IgD-negative memory B cell (primary cell): ENCODE measurements at regions not wholly inside any gene's neighbourhood (a gene's known extent, or its start where the extent isn't known, plus 50 kb on each side); places are given as distances from the start of the nearest gene placed in this dataset.

ENCODE experiments used
- H3K27ac Mint-ChIP-seq, 3 donors: one replicate each; pipeline ENCODE4 v1.8.0; 2020 to 2022; ENCODE audit warnings: mild to moderate bottlenecking in 3 of 3, mixed read lengths in 3 of 3, moderate library complexity in 1 of 3
- H3K27me3 Mint-ChIP-seq: one replicate; pipeline ENCODE4 v1.8.0; 2021; ENCODE audit warnings: mixed read lengths
- H3K36me3 Mint-ChIP-seq: one replicate; pipeline ENCODE4 v1.8.0; 2020; ENCODE audit warnings: mild to moderate bottlenecking, mixed read lengths
- H3K4me1 Mint-ChIP-seq, 3 donors: one replicate each; pipeline ENCODE4 v1.8.0; 2020 to 2022; ENCODE audit warnings: mixed read lengths in 3 of 3, mild to moderate bottlenecking in 1 of 3
- H3K4me3 Mint-ChIP-seq, 4 donors: one replicate each; pipeline ENCODE4 v1.8.0; 2020 to 2022; ENCODE audit warnings: mild to moderate bottlenecking in 4 of 4, mixed read lengths in 4 of 4, moderate library complexity in 3 of 4
- H3K9me3 Mint-ChIP-seq, 3 donors: one replicate each; pipeline ENCODE4 v1.8.0; 2020 to 2021; ENCODE audit warnings: mixed read lengths in 3 of 3, mild to moderate bottlenecking in 1 of 3

DNA sequence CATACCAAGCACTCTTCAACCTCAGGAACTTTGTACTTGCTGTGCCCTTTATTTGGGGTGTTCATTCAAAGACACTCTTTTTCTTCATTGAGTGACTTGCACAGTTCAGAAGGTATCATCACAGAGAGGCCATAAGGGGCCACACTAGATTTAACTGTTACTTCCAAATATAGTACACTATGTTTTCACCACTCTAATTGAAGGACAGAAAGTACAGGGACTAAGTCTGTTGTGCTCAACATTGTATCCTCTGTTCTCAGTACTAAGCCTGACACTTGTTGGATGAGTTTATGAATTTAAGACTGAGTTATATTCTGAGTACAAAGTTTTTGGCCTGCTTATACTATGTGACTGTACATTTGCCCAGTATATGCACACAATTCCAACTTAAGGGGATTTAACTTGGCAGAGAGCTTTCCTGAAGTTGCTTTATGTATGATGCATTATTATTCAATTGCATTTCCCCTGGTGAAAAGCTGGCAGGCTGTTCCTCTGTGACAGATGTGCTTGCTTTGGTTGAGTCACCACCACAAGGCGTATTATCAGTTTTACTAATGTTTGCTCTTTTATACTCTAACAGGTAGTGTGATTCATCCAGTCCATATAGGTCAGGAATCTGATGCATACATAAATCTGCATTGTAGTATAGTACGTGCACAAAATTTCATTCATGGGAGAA lies 714.8 kb downstream of the TLR4 start:
- no peaks in the 10 kb centered on the region for H3K9me3 Mint-ChIP-seq
- peaks cover 2% of the 10 kb centered on the region for H3K27me3 Mint-ChIP-seq
- H3K36me3 Mint-ChIP-seq = no peaks in the 10 kb centered on the region
- H3K27ac Mint-ChIP-seq = no peak overlapping the region
- no peak overlapping the region for H3K4me3 Mint-ChIP-seq
- H3K4me1 Mint-ChIP-seq = no peaks in the 10 kb centered on the region

- H3K36me3 Mint-ChIP-seq = no peaks in the 10 kb centered on the region
- no peaks in the 10 kb centered on the region for H3K4me1 Mint-ChIP-seq
- H3K27ac Mint-ChIP-seq = no peak overlapping the region
- H3K27me3 Mint-ChIP-seq = peaks cover 2% of the 10 kb centered on the region
- no peak overlapping the region for H3K4me3 Mint-ChIP-seq
- no peaks in the 10 kb centered on the region for H3K9me3 Mint-ChIP-seq
Measured at GRCh38 chr9:118419676-118420075, 715.5 kb downstream of the TLR4 start.

DNA sequence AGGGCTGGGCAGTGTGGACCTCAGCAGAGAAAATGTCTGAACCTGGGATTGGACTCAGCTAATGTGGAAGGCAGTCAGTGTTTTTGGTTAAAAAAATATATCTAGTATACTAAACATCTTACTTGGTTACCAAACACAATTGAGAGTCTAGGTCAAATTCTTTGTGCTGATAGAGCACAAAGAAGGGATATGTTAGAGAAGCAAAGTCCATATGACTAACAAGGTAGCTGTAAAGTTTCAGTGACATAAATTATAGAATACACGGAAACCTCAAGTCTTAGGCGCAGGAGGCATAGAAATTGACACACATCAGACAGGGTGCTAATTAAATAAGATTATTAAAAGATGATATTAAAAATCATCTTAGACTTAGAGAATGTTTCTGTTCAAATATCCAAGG lies 718.3 kb downstream of the TLR4 start:
- H3K9me3 Mint-ChIP-seq = peaks cover 0 to 1% (median 0%) of the 10 kb centered on the region in 3 donors
- no peaks in the 10 kb centered on the region for H3K4me1 Mint-ChIP-seq
- H3K36me3 Mint-ChIP-seq = no peaks in the 10 kb centered on the region
- H3K27ac Mint-ChIP-seq = no peak overlapping the region
- H3K4me3 Mint-ChIP-seq = no peak overlapping the region
- peaks cover 1% of the 10 kb centered on the region for H3K27me3 Mint-ChIP-seq

DNA sequence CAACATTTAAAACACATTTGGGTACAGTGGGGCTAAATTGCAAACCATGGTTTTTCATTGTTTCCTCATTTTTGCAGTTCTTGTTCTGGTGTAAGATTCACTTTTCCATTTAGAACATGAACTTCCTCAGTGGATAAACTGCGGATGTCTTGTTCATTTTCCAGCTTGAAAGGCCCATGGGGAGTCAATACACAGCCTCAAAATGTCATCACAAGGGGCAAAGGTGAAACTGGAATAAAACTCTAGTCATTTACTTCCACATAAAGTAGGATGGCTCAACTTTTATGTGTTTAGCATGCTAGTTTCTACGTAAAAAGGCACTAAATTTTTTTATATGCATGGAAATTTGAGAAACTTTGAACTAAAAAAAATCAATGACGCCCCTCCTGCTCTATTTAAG lies 718.8 kb downstream of the TLR4 start:
- Mint-ChIP-seq H3K27ac (no peak overlapping the region), H3K4me3 (no peak overlapping the region), H3K4me1 (no peaks in the 10 kb centered on the region), H3K36me3 (no peaks in the 10 kb centered on the region), H3K27me3 (no peaks in the 10 kb centered on the region), H3K9me3 (peaks cover 0 to 2% (median 0%) of the 10 kb centered on the region in 3 donors)

GRCh38 chr9:118423721-118424120 lies 719.5 kb downstream of the TLR4 start:
- no peaks in the 10 kb centered on the region for H3K27me3 Mint-ChIP-seq
- peaks cover 0 to 2% (median 0%) of the 10 kb centered on the region in 3 donors for H3K9me3 Mint-ChIP-seq
- no peaks in the 10 kb centered on the region for H3K4me1 Mint-ChIP-seq
- H3K36me3 Mint-ChIP-seq = no peaks in the 10 kb centered on the region
- no peak overlapping the region for H3K27ac Mint-ChIP-seq
- H3K4me3 Mint-ChIP-seq = no peak overlapping the region

GRCh38 chr9:118426772-118427171 lies 722.6 kb downstream of the TLR4 start:
- Mint-ChIP-seq H3K4me1 (no peaks in the 10 kb centered on the region), H3K9me3 (peaks cover 0 to 2% (median 0%) of the 10 kb centered on the region in 3 donors), H3K27ac (no peak overlapping the region), H3K36me3 (no peaks in the 10 kb centered on the region), H3K27me3 (no peaks in the 10 kb centered on the region), H3K4me3 (no peak overlapping the region)

DNA sequence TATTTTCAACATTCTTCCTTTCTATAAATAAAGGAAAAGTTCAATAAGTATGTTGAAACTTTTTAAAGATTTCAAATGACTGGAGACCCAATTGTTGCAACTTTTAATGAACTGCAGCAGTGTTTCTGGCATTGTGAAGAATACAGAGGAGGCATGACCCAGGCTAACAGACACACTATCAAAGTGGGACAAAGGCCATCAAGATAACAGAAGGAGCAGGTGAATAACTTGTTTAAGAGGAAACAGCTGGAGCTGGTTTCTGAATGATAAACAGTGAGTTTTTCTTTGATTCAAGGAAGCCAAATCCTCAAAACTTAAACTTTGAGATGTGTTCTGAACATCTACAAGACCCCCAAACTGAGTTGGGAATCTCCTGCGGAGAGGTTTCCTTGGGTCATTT lies 734.6 kb downstream of the TLR4 start:
- no peaks in the 10 kb centered on the region for H3K36me3 Mint-ChIP-seq
- no peak overlapping the region for H3K27ac Mint-ChIP-seq
- H3K27me3 Mint-ChIP-seq = no peaks in the 10 kb centered on the region
- no peaks in the 10 kb centered on the region for H3K4me1 Mint-ChIP-seq
- peaks cover 0 to 3% (median 0%) of the 10 kb centered on the region in 3 donors for H3K9me3 Mint-ChIP-seq
- no peak overlapping the region for H3K4me3 Mint-ChIP-seq

- peaks cover 0 to 2% (median 0%) of the 10 kb centered on the region in 3 donors for H3K9me3 Mint-ChIP-seq
- H3K36me3 Mint-ChIP-seq = no peaks in the 10 kb centered on the region
- H3K27me3 Mint-ChIP-seq = no peaks in the 10 kb centered on the region
- H3K4me3 Mint-ChIP-seq = no peak overlapping the region
- H3K4me1 Mint-ChIP-seq = no peaks in the 10 kb centered on the region
- H3K27ac Mint-ChIP-seq = no peak overlapping the region
Measured at GRCh38 chr9:118439441-118439840, 735.2 kb downstream of the TLR4 start.

- no peak overlapping the region for H3K27ac Mint-ChIP-seq
Measured at GRCh38 chr9:118444403-118444802, 740.2 kb downstream of the TLR4 start.

DNA sequence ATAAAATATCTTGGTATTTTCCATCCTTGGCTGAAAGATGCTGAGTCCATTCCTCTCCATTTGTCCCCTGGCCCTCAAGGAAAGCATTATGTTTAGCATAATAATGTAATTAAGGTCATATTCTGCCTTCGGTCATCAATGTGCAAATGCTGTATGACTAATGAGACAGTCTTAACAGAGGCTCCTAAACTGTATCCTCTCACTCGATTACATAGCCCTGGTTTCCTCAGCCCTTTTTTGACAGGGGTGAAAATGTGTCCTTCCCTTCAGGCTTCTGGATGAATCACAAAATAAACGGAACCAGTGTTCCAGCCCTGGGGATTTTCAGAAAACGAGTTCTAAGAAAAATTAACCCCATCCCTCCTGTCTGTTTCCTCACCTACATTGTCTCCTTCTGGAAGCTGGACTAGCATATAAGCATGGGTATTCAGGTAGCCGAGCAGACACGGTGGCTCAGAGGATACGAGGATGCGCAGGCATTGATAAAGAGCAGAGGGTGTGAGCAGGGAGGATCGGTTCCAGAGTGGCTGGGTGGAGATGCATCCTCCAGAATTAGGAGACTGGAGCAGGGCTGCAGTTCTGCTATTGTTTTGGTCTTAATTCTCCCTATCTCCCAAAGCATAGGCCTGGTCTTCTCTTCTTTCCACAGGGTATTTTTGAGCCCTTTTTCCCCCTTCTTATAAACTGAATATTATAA lies 742.9 kb downstream of the TLR4 start:
- Mint-ChIP-seq H3K27me3 (peaks cover 3% of the 10 kb centered on the region), H3K36me3 (no peaks in the 10 kb centered on the region), H3K27ac (no peak overlapping the region), H3K9me3 (no peaks in the 10 kb centered on the region), H3K4me3 (no peak overlapping the region), H3K4me1 (peaks cover 0 to 2% (median 0%) of the 10 kb centered on the region in 3 donors)

More at GRCh38 chr9:118444403-118444802, 740.2 kb downstream of the TLR4 start:
- H3K9me3 Mint-ChIP-seq = no peaks in the 10 kb centered on the region
- no peak overlapping the region for H3K4me3 Mint-ChIP-seq
- H3K36me3 Mint-ChIP-seq = no peaks in the 10 kb centered on the region
- peaks cover 3% of the 10 kb centered on the region for H3K27me3 Mint-ChIP-seq
- peaks cover 0 to 2% (median 0%) of the 10 kb centered on the region in 3 donors for H3K4me1 Mint-ChIP-seq

DNA sequence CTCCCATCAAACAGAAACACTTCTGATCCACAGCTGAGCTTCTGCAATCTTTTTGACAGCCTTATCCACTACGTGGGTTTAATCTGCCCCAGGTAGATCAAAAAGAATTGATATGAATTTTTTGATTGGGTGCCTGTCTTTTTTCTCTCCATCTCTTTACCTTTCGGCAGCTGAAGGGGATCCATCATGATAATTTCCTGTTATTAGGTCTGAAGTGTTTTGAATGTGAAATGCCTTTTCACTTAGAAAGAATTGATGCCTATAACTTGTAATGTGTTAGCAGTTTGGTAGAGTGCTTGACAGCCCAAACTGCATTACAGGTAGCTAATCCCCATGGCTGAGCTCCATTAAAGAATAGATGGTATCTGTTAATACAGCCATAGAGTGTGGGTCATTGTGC lies 745.4 kb downstream of the TLR4 start:
- H3K4me3 Mint-ChIP-seq = no peak overlapping the region
- H3K9me3 Mint-ChIP-seq = peaks cover 0 to 2% (median 0%) of the 10 kb centered on the region in 3 donors
- H3K27ac Mint-ChIP-seq = no peak overlapping the region
- peaks cover 0 to 2% (median 0%) of the 10 kb centered on the region in 3 donors for H3K4me1 Mint-ChIP-seq
- H3K27me3 Mint-ChIP-seq = peaks cover 3% of the 10 kb centered on the region
- no peaks in the 10 kb centered on the region for H3K36me3 Mint-ChIP-seq

DNA sequence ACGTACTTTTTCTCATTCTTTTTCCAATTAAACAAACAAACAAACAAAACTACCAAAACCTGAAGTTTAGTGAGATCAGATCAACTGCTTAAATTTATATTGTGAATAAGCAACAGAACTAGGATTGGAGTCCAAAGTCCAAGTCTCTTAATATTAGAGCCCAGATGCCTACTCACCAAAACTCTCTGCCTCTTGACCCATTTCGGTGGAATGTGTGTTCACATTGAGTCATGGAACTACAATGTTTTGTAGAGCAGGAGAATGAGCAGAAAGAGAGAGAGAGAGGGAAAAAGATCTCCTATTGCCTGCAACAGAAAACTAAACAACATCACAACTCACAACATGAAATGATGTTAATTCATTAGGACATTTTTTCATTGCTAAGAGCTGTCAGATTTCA lies 751.1 kb downstream of the TLR4 start:
- peaks cover 0 to 2% (median 0%) of the 10 kb centered on the region in 3 donors for H3K9me3 Mint-ChIP-seq
- no peak overlapping the region for H3K4me3 Mint-ChIP-seq
- no peak overlapping the region for H3K27ac Mint-ChIP-seq
- no peaks in the 10 kb centered on the region for H3K36me3 Mint-ChIP-seq
- no peaks in the 10 kb centered on the region for H3K4me1 Mint-ChIP-seq
- H3K27me3 Mint-ChIP-seq = no peaks in the 10 kb centered on the region

DNA sequence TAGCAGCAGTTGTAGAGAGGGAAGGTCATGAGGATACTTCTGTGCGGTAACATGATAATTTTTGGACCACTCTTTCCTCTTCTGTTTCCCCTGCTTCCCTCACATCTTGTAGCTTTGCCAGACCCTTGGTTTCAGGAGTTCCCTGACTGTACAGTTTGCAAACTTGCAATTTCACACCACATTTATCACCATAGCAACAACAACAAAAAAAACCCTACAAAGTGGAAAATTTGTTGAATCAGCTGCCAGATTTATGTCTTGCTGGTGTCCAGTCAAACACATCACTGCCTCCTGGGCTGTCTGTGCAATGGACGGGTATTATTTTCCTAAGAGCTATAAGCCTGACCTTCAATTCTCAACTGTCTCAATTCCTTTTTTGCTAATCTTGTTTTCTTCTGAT lies 751.6 kb downstream of the TLR4 start:
- Mint-ChIP-seq H3K27ac (no peak overlapping the region), H3K4me1 (no peaks in the 10 kb centered on the region), H3K36me3 (no peaks in the 10 kb centered on the region), H3K27me3 (no peaks in the 10 kb centered on the region), H3K9me3 (peaks cover 0 to 3% (median 0%) of the 10 kb centered on the region in 3 donors), H3K4me3 (no peak overlapping the region)

- Mint-ChIP-seq H3K4me1 (no peaks in the 10 kb centered on the region), H3K27ac (no peak overlapping the region), H3K27me3 (no peaks in the 10 kb centered on the region), H3K9me3 (peaks cover 0 to 3% (median 0%) of the 10 kb centered on the region in 3 donors), H3K4me3 (no peak overlapping the region), H3K36me3 (no peaks in the 10 kb centered on the region)
Measured at GRCh38 chr9:118457171-118458000, 753.2 kb downstream of the TLR4 start.

DNA sequence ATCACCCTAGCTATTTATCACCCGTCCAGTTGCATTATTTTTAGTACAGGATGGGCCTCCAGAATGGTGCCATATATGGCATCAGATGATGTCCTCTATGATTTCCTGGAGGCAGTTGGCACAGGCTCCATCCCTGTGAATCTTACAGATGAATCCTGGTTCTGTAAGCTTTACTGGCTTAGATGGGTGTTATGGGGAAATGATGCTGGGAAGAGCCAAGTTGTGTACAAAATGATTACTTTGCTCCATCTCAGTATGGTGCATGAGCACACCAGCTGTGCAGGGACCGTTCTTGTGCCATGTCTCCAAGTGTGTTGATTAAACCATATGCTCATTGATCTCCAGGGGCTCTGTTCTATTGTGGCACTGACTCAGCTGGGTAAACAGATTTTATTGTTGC lies 755.7 kb downstream of the TLR4 start:
- no peaks in the 10 kb centered on the region for H3K36me3 Mint-ChIP-seq
- no peak overlapping the region for H3K4me3 Mint-ChIP-seq

More for the DNA sequence above, 755.7 kb downstream of the TLR4 start:
- H3K4me1 Mint-ChIP-seq = no peaks in the 10 kb centered on the region
- H3K27me3 Mint-ChIP-seq = no peaks in the 10 kb centered on the region
- peaks cover 0 to 2% (median 0%) of the 10 kb centered on the region in 3 donors for H3K9me3 Mint-ChIP-seq
- H3K27ac Mint-ChIP-seq = no peak overlapping the region
